Stimulated activated CD4-positive, alpha-beta T cell treated with anti-CD3 and anti-CD28 coated beads, Interleukin-1b, Interleukin-23, amount 100 ng/mL, for 24 hours (primary cell): ENCODE measurements at regions not wholly inside any gene's neighbourhood (a gene's known extent, or its start where the extent isn't known, plus 50 kb on each side); places are given as distances from the start of the nearest gene placed in this dataset.

Source experiments
- DNase-seq, 4 experiments: peaks; one replicate each; pipeline ENCODE4 v3.0.0-alpha.2; 2020; ENCODE audit warnings: low read depth in 4 of 4, low spot score in 1 of 4

- DNase-seq: no peak
These were observed 198.9 kb upstream of the PIK3C3 start for GRCh38 chr18:41756141-41756540.

- DNase-seq: no peak
These were observed 200.7 kb upstream of the PIK3C3 start for GRCh38 chr18:41754332-41754731.

GRCh38 chr18:41753826-41754225, 201.2 kb upstream of the PIK3C3 start:
- DNase-seq: no peak

- DNase-seq: no peak
These were observed 202.2 kb upstream of the PIK3C3 start for GRCh38 chr18:41752826-41753225.

- no peak for DNase-seq
These were observed 203.4 kb upstream of the PIK3C3 start for GRCh38 chr18:41751652-41752051.

- DNase-seq: no peak
These were observed 203.9 kb upstream of the PIK3C3 start for GRCh38 chr18:41751161-41751560.

- DNase-seq: no peak
These were observed 207.3 kb upstream of the PIK3C3 start for GRCh38 chr18:41747723-41748242.

- DNase-seq: no peak
These were observed 209.6 kb upstream of the PIK3C3 start for GRCh38 chr18:41745166-41746049.

- no peak for DNase-seq
These were observed 210.5 kb upstream of the PIK3C3 start for GRCh38 chr18:41744421-41745030.

GRCh38 chr18:41737218-41737617, 217.8 kb upstream of the PIK3C3 start:
- DNase-seq: no peak

GRCh38 chr18:41734917-41735316, 220.1 kb upstream of the PIK3C3 start:
- DNase-seq: no peak

GRCh38 chr18:41732356-41732755, 222.7 kb upstream of the PIK3C3 start:
- no peak for DNase-seq

- no peak for DNase-seq
These were observed 223.2 kb upstream of the PIK3C3 start for GRCh38 chr18:41731884-41732283.

GRCh38 chr18:41724195-41724594, 230.8 kb upstream of the PIK3C3 start:
- no peak for DNase-seq

- DNase-seq: no peak
These were observed 233.8 kb upstream of the PIK3C3 start for GRCh38 chr18:41721103-41721790.

GRCh38 chr18:41720226-41720625, 234.8 kb upstream of the PIK3C3 start:
- no peak for DNase-seq

- no peak for DNase-seq
These were observed 235.2 kb upstream of the PIK3C3 start for GRCh38 chr18:41719808-41720207.

- no peak for DNase-seq
These were observed 240.2 kb upstream of the PIK3C3 start for GRCh38 chr18:41714872-41715271.

GRCh38 chr18:41713969-41714825, 240.8 kb upstream of the PIK3C3 start:
- no peak for DNase-seq

- DNase-seq: no peak
These were observed 248.7 kb upstream of the PIK3C3 start for GRCh38 chr18:41706301-41706700.
